CD4-positive, alpha-beta T cell (primary cell): ENCODE measurements at regions not wholly inside any gene's neighbourhood (a gene's known extent, or its start where the extent isn't known, plus 50 kb on each side); places are given as distances from the start of the nearest gene placed in this dataset.

Source experiments
- ATAC-seq: fragments of 200-7000 bp; cut with Tn5 transposase; one replicate; pipeline ENCODE4 v1.10.0; 2022; ENCODE audit warnings: mild to moderate bottlenecking; ENCODE audit not compliant: poor library complexity
- CTCF ChIA-PET: fragments of 350-600 bp; sonication (Branson Sonifier 250); formaldehyde crosslinking; loops from one replicate; lab custom pipeline; 2021; ENCODE audit warnings: antibody characterized with exemption, inconsistent platforms; lab: Charles Lee
- POLR2A ChIA-PET: fragments of 350-600 bp; sonication (Branson Sonifier 250); formaldehyde crosslinking; loops from one replicate; lab custom pipeline; 2021; ENCODE audit warnings: antibody characterized with exemption, inconsistent platforms; lab: Charles Lee
- DNase-seq, 14 experiments: peaks; one replicate each; pipeline ENCODE4 v3.0.0-alpha.2; 2013 to 2020; ENCODE audit warnings: mixed read lengths in 2 of 14
- H3K27ac ChIP-seq, 2 donors: one replicate each; pipeline versions ENCODE4 v1.5.1 to v1.7.0; 2013; ENCODE audit warnings: low read length in 2 of 2, low read depth in 1 of 2, mild to moderate bottlenecking in 1 of 2
- H3K27me3 ChIP-seq, 2 experiments: 1 replicate in 1 of 2; 2 replicates in 1 of 2; pipeline versions ENCODE4 v1.6.1 to v1.7.0; 2013; ENCODE audit warnings: low read length in 2 of 2, control low read depth in 1 of 2, mild to moderate bottlenecking in 1 of 2, moderate library complexity in 1 of 2; ENCODE audit not compliant: insufficient read depth in 2 of 2, control insufficient read depth in 1 of 2
- H3K36me3 ChIP-seq: one replicate; pipeline ENCODE4 v1.6.1; 2013; ENCODE audit warnings: low read length, control low read depth; ENCODE audit not compliant: insufficient read depth
- H3K4me1 ChIP-seq: one replicate; pipeline ENCODE4 v1.6.1; 2013; ENCODE audit warnings: low read length, control low read depth; ENCODE audit not compliant: insufficient read depth
- H3K4me3 ChIP-seq: one replicate; pipeline ENCODE4 v1.5.1; 2013; ENCODE audit warnings: mild to moderate bottlenecking, low read length, moderate library complexity
- H3K9me3 ChIP-seq, 2 experiments: 1 replicate in 1 of 2; 2 replicates in 1 of 2; pipeline versions ENCODE4 v1.6.1 to v1.7.0; 2013; ENCODE audit warnings: low read length in 2 of 2, mild to moderate bottlenecking in 2 of 2, control low read depth in 1 of 2, moderate library complexity in 1 of 2; ENCODE audit not compliant: control insufficient read depth in 1 of 2, insufficient read depth in 1 of 2
- H3K27ac Mint-ChIP-seq: one replicate; pipeline ENCODE4 v1.8.0; 2020; ENCODE audit warnings: mixed read lengths
- H3K27me3 Mint-ChIP-seq: one replicate; pipeline ENCODE4 v1.8.0; 2021; ENCODE audit warnings: mixed read lengths
- H3K36me3 Mint-ChIP-seq: one replicate; pipeline ENCODE4 v1.8.0; 2021; ENCODE audit warnings: low read depth, mixed read lengths
- H3K4me1 Mint-ChIP-seq: one replicate; pipeline ENCODE4 v1.8.0; 2021; ENCODE audit warnings: low read depth, mixed read lengths
- H3K4me3 Mint-ChIP-seq: one replicate; pipeline ENCODE4 v1.8.0; 2020; ENCODE audit warnings: mild to moderate bottlenecking, mixed read lengths
- H3K9me3 Mint-ChIP-seq: one replicate; pipeline ENCODE4 v1.8.0; 2020; ENCODE audit warnings: mixed read lengths
- intact Hi-C, 2 experiments: fragments of 100-400 bp; cut with DNase I in 1 of 2; cut with micrococcal nuclease in 1 of 2; formaldehyde crosslinking; loops; one replicate each; pipeline versions ENCODE4 v1.15.1 to v1.9.0; 2023 to 2025; cut with DNase I, micrococcal nuclease
- TF ChIP-seq, protein P1 (sequence below): fragments of 200-600 bp; IDR thresholded peaks from one replicate; pipeline ENCODE4 v1.8.0; 2022; ENCODE audit warnings: antibody characterized with exemption, mild to moderate bottlenecking

DNA sequence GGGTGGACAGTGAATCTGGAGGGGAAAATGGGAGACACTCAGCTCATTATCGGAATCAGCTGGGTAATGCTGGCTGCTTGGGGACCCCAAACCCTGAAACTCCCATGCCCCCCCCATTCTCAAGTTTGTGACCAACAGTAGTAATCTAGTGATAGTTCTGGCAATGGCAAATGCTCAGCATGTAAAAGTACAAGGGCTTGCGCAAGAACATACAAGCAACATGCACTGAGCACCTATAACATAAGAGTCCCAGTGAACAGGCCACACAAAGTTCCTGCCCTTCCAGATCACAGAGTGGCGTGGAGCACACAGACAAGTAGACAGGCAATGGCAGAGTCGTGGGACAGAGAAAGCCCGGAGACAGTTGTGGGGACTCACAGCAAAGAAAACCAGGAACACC, 407.9 kb downstream of the MED13L start:
- peaks cover 64% of the 10 kb centered on the region for H3K27me3 Mint-ChIP-seq
- Histone ChIP-seq H3K36me3 (no peaks in the 10 kb centered on the region), H3K4me1 (no peaks in the 10 kb centered on the region), H3K27ac (no peak overlapping the region), H3K9me3 (no peaks in the 10 kb centered on the region), H3K4me3 (no peak overlapping the region), H3K27me3 (peaks cover 5 to 25% of the 10 kb centered on the region in 2 experiments)
- POLR2A ChIA-PET, result no interaction called here
- CTCF ChIA-PET, result no interaction called here
- ATAC-seq, result no peak
- intact Hi-C loops, result no loop called here
- H3K4me1 Mint-ChIP-seq, result no peaks in the 10 kb centered on the region
- H3K36me3 Mint-ChIP-seq, result no peaks in the 10 kb centered on the region
- H3K27ac Mint-ChIP-seq, result no peak overlapping the region
- H3K4me3 Mint-ChIP-seq, result no peak overlapping the region
- DNase-seq, result no peak
- H3K9me3 Mint-ChIP-seq, result no peaks in the 10 kb centered on the region
- TF ChIP-seq, protein P1, sequence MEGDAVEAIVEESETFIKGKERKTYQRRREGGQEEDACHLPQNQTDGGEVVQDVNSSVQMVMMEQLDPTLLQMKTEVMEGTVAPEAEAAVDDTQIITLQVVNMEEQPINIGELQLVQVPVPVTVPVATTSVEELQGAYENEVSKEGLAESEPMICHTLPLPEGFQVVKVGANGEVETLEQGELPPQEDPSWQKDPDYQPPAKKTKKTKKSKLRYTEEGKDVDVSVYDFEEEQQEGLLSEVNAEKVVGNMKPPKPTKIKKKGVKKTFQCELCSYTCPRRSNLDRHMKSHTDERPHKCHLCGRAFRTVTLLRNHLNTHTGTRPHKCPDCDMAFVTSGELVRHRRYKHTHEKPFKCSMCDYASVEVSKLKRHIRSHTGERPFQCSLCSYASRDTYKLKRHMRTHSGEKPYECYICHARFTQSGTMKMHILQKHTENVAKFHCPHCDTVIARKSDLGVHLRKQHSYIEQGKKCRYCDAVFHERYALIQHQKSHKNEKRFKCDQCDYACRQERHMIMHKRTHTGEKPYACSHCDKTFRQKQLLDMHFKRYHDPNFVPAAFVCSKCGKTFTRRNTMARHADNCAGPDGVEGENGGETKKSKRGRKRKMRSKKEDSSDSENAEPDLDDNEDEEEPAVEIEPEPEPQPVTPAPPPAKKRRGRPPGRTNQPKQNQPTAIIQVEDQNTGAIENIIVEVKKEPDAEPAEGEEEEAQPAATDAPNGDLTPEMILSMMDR, result no peak

DNA sequence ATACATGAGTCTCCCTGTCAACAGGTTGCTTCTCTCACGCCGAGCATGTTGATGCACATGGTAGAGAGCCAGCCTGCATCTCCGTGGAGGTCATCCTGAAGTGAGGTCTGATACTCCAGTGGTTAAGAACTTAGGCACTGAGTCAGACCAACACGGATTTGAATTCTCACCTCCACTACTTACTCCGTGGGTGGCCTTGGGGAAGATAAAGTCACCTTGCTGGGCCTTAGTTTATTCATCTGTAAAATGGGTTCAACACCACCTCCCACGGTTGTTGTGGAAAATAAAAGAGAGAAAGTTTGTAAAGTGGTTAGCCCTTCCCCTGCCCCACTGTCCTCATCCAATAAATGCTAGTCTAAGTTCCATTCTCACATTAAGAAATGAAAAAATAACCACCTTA, 408.9 kb downstream of the MED13L start:
- TF ChIP-seq, protein P1, result no peak
- ATAC-seq, result no peak
- H3K27ac Mint-ChIP-seq, result no peak overlapping the region

DNA sequence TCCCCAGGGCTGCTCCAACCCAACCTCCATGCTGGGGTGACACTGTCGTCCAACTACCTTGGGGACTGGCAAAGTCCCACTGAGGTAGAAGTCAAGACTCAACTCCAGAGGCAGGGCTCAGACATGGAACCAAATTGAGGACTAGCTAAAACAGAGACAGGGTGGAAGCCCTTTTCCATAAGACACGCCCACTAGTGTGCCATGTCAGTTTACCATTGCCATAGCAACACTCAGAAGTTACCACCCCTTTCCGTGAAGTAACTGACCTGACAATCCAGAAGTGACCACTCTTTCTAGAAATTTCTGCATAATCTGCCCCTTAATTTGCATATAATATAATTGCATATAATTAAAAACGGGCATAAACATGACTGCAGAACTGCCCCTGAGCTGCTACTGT, 409.6 kb downstream of the MED13L start:
- Histone ChIP-seq H3K27ac (no peak overlapping the region), H3K27me3 (peaks cover 5 to 25% of the 10 kb centered on the region in 2 experiments), H3K9me3 (no peaks in the 10 kb centered on the region), H3K36me3 (no peaks in the 10 kb centered on the region), H3K4me3 (no peak overlapping the region), H3K4me1 (no peaks in the 10 kb centered on the region)
- Mint-ChIP-seq H3K27ac (no peak overlapping the region), H3K4me3 (no peak overlapping the region), H3K4me1 (no peaks in the 10 kb centered on the region), H3K9me3 (no peaks in the 10 kb centered on the region), H3K36me3 (no peaks in the 10 kb centered on the region), H3K27me3 (peaks cover 47% of the 10 kb centered on the region)
- CTCF ChIA-PET, result no interaction called here
- TF ChIP-seq, protein P1, result no peak
- DNase-seq (no peak), ATAC-seq (no peak)
- intact Hi-C loops, result no loop called here
- POLR2A ChIA-PET, result no interaction called here

More for the DNA sequence above, 408.9 kb downstream of the MED13L start:
- no peaks in the 10 kb centered on the region for H3K9me3 Mint-ChIP-seq
- peaks cover 54% of the 10 kb centered on the region for H3K27me3 Mint-ChIP-seq
- no peaks in the 10 kb centered on the region for H3K4me1 ChIP-seq
- ChIA-PET CTCF (no interaction called here), POLR2A (no interaction called here)
- no peaks in the 10 kb centered on the region for H3K9me3 ChIP-seq
- H3K4me3 ChIP-seq, result no peak overlapping the region
- no peak overlapping the region for H3K4me3 Mint-ChIP-seq
- intact Hi-C loops, result no loop called here
- H3K27ac ChIP-seq, result no peak overlapping the region
- H3K36me3 ChIP-seq, result no peaks in the 10 kb centered on the region
- peaks cover 5 to 25% of the 10 kb centered on the region in 2 experiments for H3K27me3 ChIP-seq
- no peak for DNase-seq
- H3K36me3 Mint-ChIP-seq, result no peaks in the 10 kb centered on the region
- H3K4me1 Mint-ChIP-seq, result no peaks in the 10 kb centered on the region
